ENCODE measurements at regions not wholly inside any gene's neighbourhood (a gene's known extent, or its start where the extent isn't known, plus 50 kb on each side); places are given as distances from the start of the nearest gene placed in this dataset.

- no peak for TF ChIP-seq CTCF (conservative IDR thresholded peaks at IDR 0.05; ENCODE audit: low read depth, low read length)
- DNase-seq (ENCODE audit: low read depth): no peak
- H3K4me3 ChIP-seq (ENCODE audit: low read depth, low read length): no peak overlapping the region
These were observed 221.8 kb upstream of the DCN start for GRCh38 chr12:91404441-91404840.

GRCh38 chr12:91401190-91401589 is 218.6 kb upstream of the DCN start:
- H3K4me3 ChIP-seq (ENCODE audit: low read depth, low read length): no peak overlapping the region
- no peak for TF ChIP-seq CTCF (conservative IDR thresholded peaks at IDR 0.05; ENCODE audit: low read depth, low read length)
- no peak for DNase-seq (ENCODE audit: low read depth)

GRCh38 chr12:91400271-91400670 is 217.7 kb upstream of the DCN start:
- no peak for TF ChIP-seq CTCF (conservative IDR thresholded peaks at IDR 0.05; ENCODE audit: low read depth, low read length)
- no peak overlapping the region for H3K4me3 ChIP-seq (ENCODE audit: low read depth, low read length)
- DNase-seq (ENCODE audit: low read depth): peak; percentile 55

GRCh38 chr12:91397866-91398532 is 215.4 kb upstream of the DCN start:
- no peak for TF ChIP-seq CTCF (conservative IDR thresholded peaks at IDR 0.05; ENCODE audit: low read depth, low read length)
- DNase-seq (ENCODE audit: low read depth): no peak
- H3K4me3 ChIP-seq (ENCODE audit: low read depth, low read length): no peak overlapping the region

GRCh38 chr12:91396293-91396692 is 213.7 kb upstream of the DCN start:
- no peak overlapping the region for H3K4me3 ChIP-seq (ENCODE audit: low read depth, low read length)
- TF ChIP-seq CTCF (conservative IDR thresholded peaks at IDR 0.05; ENCODE audit: low read depth, low read length): no peak
- DNase-seq (ENCODE audit: low read depth): no peak

- TF ChIP-seq CTCF (conservative IDR thresholded peaks at IDR 0.05; ENCODE audit: low read depth, low read length): no peak
- DNase-seq (ENCODE audit: low read depth): no peak
- H3K4me3 ChIP-seq (ENCODE audit: low read depth, low read length): no peak overlapping the region
These were observed 213.1 kb upstream of the DCN start for GRCh38 chr12:91395628-91396135.

- no peak for DNase-seq (ENCODE audit: low read depth)
- TF ChIP-seq CTCF (conservative IDR thresholded peaks at IDR 0.05; ENCODE audit: low read depth, low read length): no peak
- H3K4me3 ChIP-seq (ENCODE audit: low read depth, low read length): no peak overlapping the region
These were observed 212.3 kb upstream of the DCN start for GRCh38 chr12:91394903-91395302.

Data from choroid plexus epithelial cell (primary cell).